CD1c-positive myeloid dendritic cell (primary cell): ENCODE measurements at regions not wholly inside any gene's neighbourhood (a gene's known extent, or its start where the extent isn't known, plus 50 kb on each side); places are given as distances from the start of the nearest gene placed in this dataset.

Experiments used
- DNase-seq: peaks from one replicate; pipeline ENCODE4 v3.0.0-alpha.2; 2016; ENCODE audit errors: extremely low spot score

- no peak for DNase-seq
Observed at GRCh38 chr15:67892559-67893377, 52.9 kb upstream of the RNU6-1 start.

- DNase-seq: no peak
Observed at GRCh38 chr15:67895237-67895636, 55.4 kb upstream of the RNU6-1 start.

DNA sequence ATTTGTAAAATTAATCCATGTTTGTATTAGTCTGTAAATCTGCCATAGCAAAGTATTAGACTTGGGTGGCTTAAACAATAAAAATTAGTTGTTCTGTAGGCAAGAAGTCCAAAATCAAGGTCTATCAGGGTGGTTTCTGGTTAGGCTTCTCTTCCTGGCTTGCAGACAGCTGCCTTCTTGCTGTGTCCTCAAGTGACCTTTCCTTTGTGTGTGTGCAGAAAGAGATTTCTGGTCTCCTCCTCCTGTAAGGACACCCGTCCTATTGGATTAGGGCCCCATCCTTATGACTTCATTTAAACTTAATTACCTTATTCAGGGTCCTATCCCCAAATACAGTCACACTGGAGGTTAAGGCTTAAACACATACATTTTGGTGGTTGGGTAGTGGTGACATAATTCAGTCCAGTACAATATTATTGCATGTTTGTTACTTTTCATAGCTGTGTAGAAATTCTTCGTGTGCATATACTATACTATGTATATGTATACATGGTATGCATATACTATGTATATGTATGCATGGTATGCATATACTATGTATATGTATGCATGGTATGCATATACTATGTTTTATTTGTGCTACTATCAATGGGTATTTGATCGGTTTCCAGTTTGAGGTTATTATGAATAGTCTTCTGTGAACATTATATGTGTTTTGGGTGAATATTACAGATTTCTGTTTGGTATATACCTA lies 57.9 kb upstream of the RNU6-1 start:
- no peak for DNase-seq

- no peak for DNase-seq
Observed at GRCh38 chr15:67899596-67900283, 59.9 kb upstream of the RNU6-1 start.

GRCh38 chr15:67900621-67901147 lies 60.8 kb upstream of the RNU6-1 start:
- no peak for DNase-seq

- no peak for DNase-seq
Observed at GRCh38 chr15:67901922-67902321, 62.1 kb upstream of the RNU6-1 start.

GRCh38 chr15:67902579-67903009 lies 62.7 kb upstream of the RNU6-1 start:
- DNase-seq: no peak

- DNase-seq: no peak
Observed at GRCh38 chr15:67903708-67904107, 63.9 kb upstream of the RNU6-1 start.

DNA sequence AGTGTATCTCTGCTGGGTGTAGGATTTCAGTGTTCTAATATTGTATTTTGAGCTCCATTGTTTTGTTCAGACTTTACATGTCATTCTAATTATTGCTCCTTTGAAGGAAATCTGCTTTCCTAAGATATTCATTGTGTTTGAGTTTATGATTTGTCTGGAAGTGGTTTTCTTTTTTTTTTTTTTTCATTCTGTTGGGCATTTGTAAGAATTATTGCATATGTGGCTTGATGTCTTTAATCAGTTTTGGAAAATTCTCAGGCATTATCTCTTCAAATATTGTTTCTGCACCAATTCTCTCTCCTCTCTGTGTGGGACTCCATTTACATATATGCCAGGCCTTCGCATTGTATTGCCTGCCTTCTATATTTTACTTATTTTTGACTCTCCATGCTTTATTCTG lies 65.8 kb upstream of the RNU6-1 start:
- no peak for DNase-seq

DNA sequence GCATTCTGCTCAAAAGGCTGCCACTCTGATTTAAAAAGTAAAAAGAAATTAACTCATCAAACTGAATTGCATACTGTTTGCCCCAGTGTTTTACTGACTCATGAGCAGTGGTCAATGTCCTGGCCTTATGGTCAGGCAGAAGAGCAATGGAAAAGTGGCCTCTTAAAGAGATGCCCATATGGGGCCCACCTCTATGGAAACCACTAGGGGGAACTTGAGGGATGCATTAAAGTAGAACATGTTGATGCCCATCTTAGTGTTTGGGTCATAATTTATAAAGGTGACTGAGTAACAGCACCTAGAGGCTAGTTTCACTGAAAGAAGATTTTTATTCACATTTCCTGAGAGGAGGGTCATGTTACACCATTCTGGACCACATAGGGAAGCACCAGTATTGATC lies 66.5 kb upstream of the RNU6-1 start:
- no peak for DNase-seq

DNA sequence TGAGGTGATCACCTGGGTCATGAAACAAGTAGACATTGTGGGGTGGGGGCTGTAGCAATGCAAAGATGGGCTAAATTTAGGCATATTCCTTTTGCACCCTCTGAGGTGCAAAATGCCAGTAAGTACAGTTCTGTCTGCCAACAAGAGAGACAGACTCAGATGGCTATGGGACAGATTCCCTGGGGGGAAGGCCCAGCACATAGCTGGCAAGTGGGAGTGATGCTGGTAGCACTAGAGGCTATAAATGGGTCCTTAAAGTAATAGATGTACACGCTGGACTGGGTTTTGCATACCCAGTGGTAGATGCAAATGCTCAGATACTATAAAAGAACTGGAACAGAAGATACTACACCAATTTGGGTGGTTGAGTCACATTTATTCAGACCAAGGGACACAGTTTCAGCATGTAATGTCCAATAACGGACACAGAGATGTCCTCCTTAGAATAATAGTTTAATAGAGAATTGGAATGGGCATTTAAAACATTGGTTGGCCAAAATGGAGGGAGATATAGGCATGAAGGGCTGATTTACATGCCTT lies 67.4 kb upstream of the RNU6-1 start:
- DNase-seq: no peak

- DNase-seq: no peak
Observed at GRCh38 chr15:67908756-67909155, 68.9 kb upstream of the RNU6-1 start.

GRCh38 chr15:67911727-67912126 lies 71.9 kb upstream of the RNU6-1 start:
- DNase-seq: no peak

DNA sequence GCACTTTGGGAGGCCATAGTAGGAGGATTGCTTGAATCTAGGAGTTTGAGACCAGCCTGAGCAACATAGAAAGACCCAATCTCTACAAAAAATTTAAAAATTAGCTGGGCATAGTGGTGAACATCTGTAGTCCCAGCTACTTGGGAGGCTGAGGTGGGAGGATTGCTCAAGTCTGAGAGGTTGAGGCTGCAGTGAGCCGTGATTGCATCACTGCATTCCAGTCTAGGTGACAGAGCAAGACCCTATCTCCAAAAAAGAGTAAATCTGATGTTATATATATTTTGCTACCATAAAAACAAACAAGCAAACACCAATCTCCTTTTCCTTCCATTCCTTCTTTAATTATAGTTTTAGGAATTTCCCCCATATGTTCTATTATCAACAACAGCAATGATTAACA lies 74.2 kb upstream of the RNU6-1 start:
- no peak for DNase-seq

DNA sequence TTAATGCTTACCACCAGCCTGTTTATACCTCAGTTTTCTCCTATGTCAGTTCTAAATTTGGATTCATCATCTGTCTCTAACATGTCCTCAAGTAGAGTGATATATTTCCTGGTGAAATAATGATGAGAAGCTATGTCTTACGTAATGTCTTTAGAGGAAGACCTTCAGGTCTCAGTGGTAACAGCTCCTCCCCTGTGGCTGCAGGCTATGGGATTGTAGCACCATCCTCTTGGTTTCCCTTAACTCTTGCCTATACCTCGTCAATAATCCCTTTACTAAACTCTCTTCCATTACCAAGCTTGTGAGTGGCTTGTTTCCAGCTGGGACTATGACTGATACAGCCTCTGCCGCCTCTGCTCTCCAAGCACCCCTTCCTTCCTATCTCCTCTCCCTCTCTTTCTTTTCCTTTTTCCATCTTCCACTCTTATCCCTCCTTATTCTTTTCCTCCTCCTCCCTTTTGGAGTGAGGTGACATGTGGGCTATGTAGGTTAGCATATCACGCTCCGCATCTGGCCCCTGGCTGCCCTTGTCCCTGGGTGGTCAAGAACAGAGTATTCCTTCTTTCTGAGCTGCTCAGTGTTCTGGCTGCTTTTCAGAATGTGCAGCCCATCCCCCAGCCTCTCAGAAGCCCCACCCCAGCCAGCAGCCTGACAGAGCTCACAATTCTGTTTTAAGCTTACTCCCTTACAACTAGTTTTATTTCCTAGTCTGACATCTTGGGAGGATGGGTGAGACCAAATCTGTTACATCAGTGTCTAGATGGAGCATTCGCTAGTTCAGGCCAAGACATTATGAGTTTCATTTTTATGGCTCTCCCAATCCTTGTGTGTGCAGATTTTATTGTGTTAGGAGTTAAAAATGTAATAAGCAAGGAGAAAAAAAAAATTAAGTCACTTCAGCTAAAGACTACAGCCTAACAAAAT lies 75.0 kb upstream of the RNU6-1 start:
- no peak for DNase-seq

DNA sequence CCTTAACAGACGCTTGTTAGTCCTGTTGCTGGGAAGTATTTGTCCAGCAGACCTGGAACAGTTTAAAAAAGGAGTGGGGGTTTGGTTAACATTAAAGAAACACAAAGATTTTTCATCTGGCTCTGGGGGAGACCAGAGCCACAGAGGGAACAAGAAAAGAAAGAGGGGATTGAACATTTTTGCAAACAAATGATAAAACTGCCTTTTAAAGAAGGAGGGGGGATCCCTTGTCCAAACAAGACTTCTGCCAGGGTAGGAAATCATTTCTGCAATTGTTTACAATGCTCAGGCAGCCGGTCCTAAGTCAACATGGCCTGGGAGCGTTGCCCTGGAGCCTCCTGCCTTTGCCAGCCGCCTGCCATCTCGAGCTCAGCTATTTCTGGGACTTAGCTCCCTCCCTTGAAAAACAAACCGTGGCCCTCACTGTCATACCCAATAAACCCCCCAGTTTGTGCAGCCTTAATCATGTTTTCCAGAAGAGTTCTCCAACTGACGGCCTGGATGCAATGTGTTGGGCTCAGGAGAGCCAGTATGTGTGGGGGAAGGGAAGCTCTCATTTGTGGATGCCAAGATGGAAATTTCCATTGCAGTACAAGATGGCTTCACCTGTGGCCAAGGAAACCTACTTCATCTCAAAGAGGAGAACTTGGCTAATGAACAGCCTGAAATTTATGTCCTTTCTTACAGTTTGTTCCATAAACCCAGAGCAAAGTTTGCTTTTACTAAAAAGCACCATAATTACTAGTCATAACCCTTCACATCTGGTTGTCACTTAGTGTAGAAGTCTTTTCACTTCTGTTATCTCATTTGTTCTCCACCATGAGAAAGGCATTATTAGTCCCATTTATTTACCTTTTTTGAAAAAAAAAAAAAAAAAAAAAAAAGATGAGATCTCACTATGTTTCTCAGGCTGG lies 75.9 kb upstream of the RNU6-1 start:
- no peak for DNase-seq

DNA sequence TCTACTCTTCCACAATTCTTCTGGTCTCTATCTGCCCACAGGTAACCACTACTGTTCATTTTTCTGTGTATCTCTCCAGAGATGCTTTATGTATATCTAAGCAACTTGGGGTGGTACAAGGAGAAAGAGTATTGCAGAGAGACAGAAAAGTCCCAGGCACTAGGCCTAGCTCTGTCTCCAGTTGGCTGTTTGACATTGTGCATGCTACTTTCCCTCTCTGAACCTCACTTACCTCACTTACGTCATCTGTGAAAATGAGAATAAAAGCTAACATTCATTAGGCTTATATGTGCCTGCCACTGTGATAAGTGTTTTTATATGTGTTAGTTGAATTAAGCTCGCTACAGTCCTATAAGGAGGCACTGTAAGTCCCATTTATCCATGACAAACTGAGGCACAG lies 76.7 kb upstream of the RNU6-1 start:
- no peak for DNase-seq

DNA sequence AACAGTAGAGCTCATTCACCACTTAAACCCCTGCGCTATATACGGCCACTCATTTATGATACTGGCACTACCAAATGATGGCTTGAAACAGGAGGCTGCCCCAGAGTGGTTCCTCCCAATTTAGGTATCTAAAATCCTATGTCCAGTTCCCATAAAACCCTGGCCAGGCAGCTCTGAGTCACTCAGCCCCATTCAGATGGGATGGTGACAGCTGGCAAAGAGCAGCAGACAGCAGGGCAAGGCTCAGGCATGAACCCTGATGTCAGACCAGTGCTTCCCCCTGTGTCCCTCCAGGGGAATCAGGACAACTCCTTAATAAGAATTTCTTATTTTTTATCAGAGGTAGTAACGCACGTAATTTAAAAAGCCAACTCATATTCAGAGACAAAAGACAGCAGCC lies 77.2 kb upstream of the RNU6-1 start:
- DNase-seq: no peak

DNA sequence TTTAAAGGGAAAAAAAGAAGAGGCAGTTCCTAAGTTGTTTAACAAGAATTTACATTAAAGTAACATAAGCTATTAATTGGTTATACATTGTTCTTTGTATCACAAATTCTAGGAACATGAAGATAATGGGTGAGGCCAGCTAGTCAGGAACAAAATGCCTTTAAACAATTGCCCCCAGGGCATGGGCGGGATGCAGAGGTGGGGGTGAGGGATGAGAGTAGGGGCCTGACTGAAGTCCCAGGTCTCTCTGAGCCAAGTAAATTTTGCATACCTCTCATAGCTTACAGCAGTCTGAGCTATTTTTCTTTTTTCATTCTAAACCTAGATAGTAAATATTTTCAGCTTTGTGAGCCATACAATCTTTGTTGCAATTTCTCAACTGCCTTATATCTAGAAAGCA lies 77.8 kb upstream of the RNU6-1 start:
- no peak for DNase-seq

- DNase-seq: no peak
Observed at GRCh38 chr15:67918205-67918861, 78.5 kb upstream of the RNU6-1 start.
